Glutamatergic neuron (in vitro differentiated cells): ENCODE measurements at regions not wholly inside any gene's neighbourhood (a gene's known extent, or its start where the extent isn't known, plus 50 kb on each side); places are given as distances from the start of the nearest gene placed in this dataset.
"Not testable (repeated sequence)": the region's sequence is repeated elsewhere in the genome, so short reads cannot be mapped to it uniquely, and the experiment has no call there.

Source experiments
- DNase-seq: peaks from one replicate; pipeline ENCODE4 v3.0.0; 2022
- H3K27ac Mint-ChIP-seq: one replicate; pipeline ENCODE4 v1.8.0; 2020; ENCODE audit warnings: mild to moderate bottlenecking, mixed read lengths, inconsistent platforms; ENCODE audit not compliant: unreplicated experiment
- H3K27me3 Mint-ChIP-seq: one replicate; pipeline ENCODE4 v1.8.0; 2020; ENCODE audit warnings: mild to moderate bottlenecking, moderate library complexity, mixed read lengths, inconsistent platforms; ENCODE audit not compliant: unreplicated experiment
- H3K36me3 Mint-ChIP-seq: one replicate; pipeline ENCODE4 v1.8.0; 2020; ENCODE audit warnings: mild to moderate bottlenecking, mixed read lengths, inconsistent platforms; ENCODE audit not compliant: unreplicated experiment
- H3K4me1 Mint-ChIP-seq: one replicate; pipeline ENCODE4 v1.8.0; 2020; ENCODE audit warnings: mild to moderate bottlenecking, low read depth, mixed read lengths, inconsistent platforms; ENCODE audit not compliant: unreplicated experiment
- H3K4me3 Mint-ChIP-seq: one replicate; pipeline ENCODE4 v1.8.0; 2020; ENCODE audit warnings: mild to moderate bottlenecking, mixed read lengths, inconsistent platforms; ENCODE audit not compliant: unreplicated experiment
- H3K9me3 Mint-ChIP-seq: one replicate; pipeline ENCODE4 v1.8.0; 2020; ENCODE audit warnings: mild to moderate bottlenecking, moderate library complexity, mixed read lengths, inconsistent platforms; ENCODE audit not compliant: unreplicated experiment
- CTCF ChIP-seq: fragments of 200-600 bp; sonication (generic); IDR thresholded peaks from one replicate; pipeline ENCODE4 v1.5.0; 2021; ENCODE audit not compliant: partially characterized antibody, unreplicated experiment

GRCh38 chr4:33493231-33493630, 2751.1 kb downstream of the ARAP2 start:
- no peak for DNase-seq
- Mint-ChIP-seq H3K9me3 (no peaks in the 10 kb centered on the region), H3K27ac (no peak overlapping the region), H3K4me3 (no peak overlapping the region), H3K4me1 (no peaks in the 10 kb centered on the region), H3K36me3 (no peaks in the 10 kb centered on the region), H3K27me3 (no peaks in the 10 kb centered on the region)
- no peak for TF ChIP-seq CTCF

- Mint-ChIP-seq H3K4me3 (no peak overlapping the region), H3K27me3 (no peaks in the 10 kb centered on the region), H3K4me1 (no peaks in the 10 kb centered on the region), H3K9me3 (no peaks in the 10 kb centered on the region), H3K27ac (no peak overlapping the region), H3K36me3 (no peaks in the 10 kb centered on the region)
- TF ChIP-seq CTCF = no peak
- DNase-seq = no peak
These were observed 2750.2 kb downstream of the ARAP2 start for GRCh38 chr4:33494150-33494549.

GRCh38 chr4:33501587-33501986, 2742.7 kb downstream of the ARAP2 start:
- not testable (repeated sequence) for H3K27ac Mint-ChIP-seq, H3K9me3 Mint-ChIP-seq, H3K4me3 Mint-ChIP-seq, H3K36me3 Mint-ChIP-seq, H3K4me1 Mint-ChIP-seq, DNase-seq, H3K27me3 Mint-ChIP-seq

- Mint-ChIP-seq H3K4me3 (no peak overlapping the region), H3K27me3 (no peaks in the 10 kb centered on the region), H3K36me3 (peaks cover 8% of the 10 kb centered on the region), H3K27ac (no peak overlapping the region), H3K9me3 (no peaks in the 10 kb centered on the region), H3K4me1 (no peaks in the 10 kb centered on the region)
- TF ChIP-seq CTCF = no peak
- DNase-seq = no peak
These were observed 2731.9 kb downstream of the ARAP2 start for GRCh38 chr4:33512397-33512796.

GRCh38 chr4:33518856-33519255, 2725.5 kb downstream of the ARAP2 start:
- Mint-ChIP-seq H3K36me3 (peaks cover 8% of the 10 kb centered on the region), H3K4me1 (no peaks in the 10 kb centered on the region), H3K9me3 (no peaks in the 10 kb centered on the region), H3K27ac (no peak overlapping the region), H3K4me3 (no peak overlapping the region), H3K27me3 (no peaks in the 10 kb centered on the region)
- TF ChIP-seq CTCF = no peak
- DNase-seq = no peak

- no peak overlapping the region for H3K27ac Mint-ChIP-seq
- no peak for DNase-seq
- H3K36me3 Mint-ChIP-seq = no peaks in the 10 kb centered on the region
- H3K4me3 Mint-ChIP-seq = no peak overlapping the region
- H3K4me1 Mint-ChIP-seq = peaks cover 4% of the 10 kb centered on the region
- no peaks in the 10 kb centered on the region for H3K27me3 Mint-ChIP-seq
- TF ChIP-seq CTCF = no peak
- no peaks in the 10 kb centered on the region for H3K9me3 Mint-ChIP-seq
These were observed 2711.5 kb downstream of the ARAP2 start for GRCh38 chr4:33532821-33533220.
